SK-N-SH (cell line): ENCODE measurements at regions not wholly inside any gene's neighbourhood (a gene's known extent, or its start where the extent isn't known, plus 50 kb on each side); places are given as distances from the start of the nearest gene placed in this dataset.

Experiments
- ELF1 ChIP-seq: IDR thresholded peaks from 2 replicates; pipeline ENCODE4 v1.4.0; 2012
- EP300 ChIP-seq, 2 experiments: IDR thresholded peaks; 2 replicates each; pipeline versions ENCODE4 v1.4.0 to v1.6.1; 2012; ENCODE audit warnings: borderline replicate concordance in 1 of 2, low read depth in 1 of 2, low read length in 1 of 2
- FOXM1 ChIP-seq: IDR thresholded peaks from 2 replicates; pipeline ENCODE4 v1.4.0; 2012; ENCODE audit warnings: low read depth, mild to moderate bottlenecking
- GABPA ChIP-seq: IDR thresholded peaks from 2 replicates; pipeline ENCODE4 v1.4.0; 2012; ENCODE audit warnings: low read depth, mild to moderate bottlenecking
- MXI1 ChIP-seq: IDR thresholded peaks from 2 replicates; pipeline ENCODE4 v1.6.1; 2012; ENCODE audit warnings: mild to moderate bottlenecking, low read depth, low read length, improper control_type of control experiment
- RCOR1 ChIP-seq: fragments of 150-350 bp; IDR thresholded peaks from 2 replicates; pipeline ENCODE4 v1.6.1; 2017; ENCODE audit warnings: antibody characterized with exemption, low read length
- SIN3A ChIP-seq: IDR thresholded peaks from 2 replicates; pipeline ENCODE4 v1.6.1; 2012; ENCODE audit warnings: low read depth, mild to moderate bottlenecking, low read length, moderate library complexity, borderline replicate concordance
- TAF1 ChIP-seq: IDR thresholded peaks from 2 replicates; pipeline ENCODE4 v1.6.1; 2012; ENCODE audit warnings: low read depth, mild to moderate bottlenecking, low read length, moderate library complexity, borderline replicate concordance
- TF ChIP-seq, protein P1 (sequence below): fragments of 200-600 bp; sonication (generic); IDR thresholded peaks from 2 replicates; pipeline ENCODE4 v1.6.1; 2017; ENCODE audit warnings: antibody characterized with exemption, mild to moderate bottlenecking, moderate library complexity
- TF ChIP-seq, protein P2 (sequence below): IDR thresholded peaks from 2 replicates; pipeline ENCODE4; 2012
- TF ChIP-seq, protein P3 (sequence below): IDR thresholded peaks from 2 replicates; pipeline ENCODE4 v1.4.0; 2012; ENCODE audit warnings: low read depth
- TF ChIP-seq, protein P4 (sequence below): fragments of 150-350 bp; IDR thresholded peaks from 2 replicates; pipeline ENCODE4 v1.6.1; 2017; ENCODE audit warnings: antibody characterized with exemption, low read length, low read depth, borderline replicate concordance
- TF ChIP-seq, protein P5 (sequence below): fragments of 150-350 bp; IDR thresholded peaks from 2 replicates; pipeline ENCODE4 v1.6.1; 2016; ENCODE audit warnings: mild to moderate bottlenecking, low read depth, low read length

DNA sequence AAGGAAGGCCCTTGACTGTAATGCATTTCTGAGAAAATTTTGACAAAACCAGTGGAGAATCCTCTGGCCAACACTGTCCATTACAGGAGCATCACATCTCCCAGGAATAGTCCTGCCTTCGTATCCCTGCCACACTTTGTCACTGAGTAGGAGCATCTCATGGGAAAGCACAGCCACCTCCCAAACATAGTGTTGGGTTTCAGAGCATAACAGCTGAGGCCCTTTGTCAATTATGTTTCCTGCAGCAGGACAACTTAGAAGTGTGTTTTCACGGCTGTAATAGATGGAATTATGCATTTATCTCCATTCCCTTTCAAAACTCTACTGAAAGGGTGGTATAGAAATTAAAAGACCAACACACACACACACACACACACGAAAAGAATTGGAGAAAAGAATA is 91.1 kb upstream of the SMAD1 start:
- TF ChIP-seq MXI1 (no peak), ELF1 (no peak), SIN3A (no peak), EP300 (IDR thresholded peaks at IDR 0.05; ENCODE audit: borderline replicate concordance in 1 of 2, low read depth in 1 of 2, low read length in 1 of 2) (no peak), RCOR1 (no peak), GABPA (no peak), FOXM1 (no peak), TAF1 (no peak)
- TF ChIP-seq, protein P1, sequence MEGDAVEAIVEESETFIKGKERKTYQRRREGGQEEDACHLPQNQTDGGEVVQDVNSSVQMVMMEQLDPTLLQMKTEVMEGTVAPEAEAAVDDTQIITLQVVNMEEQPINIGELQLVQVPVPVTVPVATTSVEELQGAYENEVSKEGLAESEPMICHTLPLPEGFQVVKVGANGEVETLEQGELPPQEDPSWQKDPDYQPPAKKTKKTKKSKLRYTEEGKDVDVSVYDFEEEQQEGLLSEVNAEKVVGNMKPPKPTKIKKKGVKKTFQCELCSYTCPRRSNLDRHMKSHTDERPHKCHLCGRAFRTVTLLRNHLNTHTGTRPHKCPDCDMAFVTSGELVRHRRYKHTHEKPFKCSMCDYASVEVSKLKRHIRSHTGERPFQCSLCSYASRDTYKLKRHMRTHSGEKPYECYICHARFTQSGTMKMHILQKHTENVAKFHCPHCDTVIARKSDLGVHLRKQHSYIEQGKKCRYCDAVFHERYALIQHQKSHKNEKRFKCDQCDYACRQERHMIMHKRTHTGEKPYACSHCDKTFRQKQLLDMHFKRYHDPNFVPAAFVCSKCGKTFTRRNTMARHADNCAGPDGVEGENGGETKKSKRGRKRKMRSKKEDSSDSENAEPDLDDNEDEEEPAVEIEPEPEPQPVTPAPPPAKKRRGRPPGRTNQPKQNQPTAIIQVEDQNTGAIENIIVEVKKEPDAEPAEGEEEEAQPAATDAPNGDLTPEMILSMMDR, result no peak
- TF ChIP-seq, protein P2, sequence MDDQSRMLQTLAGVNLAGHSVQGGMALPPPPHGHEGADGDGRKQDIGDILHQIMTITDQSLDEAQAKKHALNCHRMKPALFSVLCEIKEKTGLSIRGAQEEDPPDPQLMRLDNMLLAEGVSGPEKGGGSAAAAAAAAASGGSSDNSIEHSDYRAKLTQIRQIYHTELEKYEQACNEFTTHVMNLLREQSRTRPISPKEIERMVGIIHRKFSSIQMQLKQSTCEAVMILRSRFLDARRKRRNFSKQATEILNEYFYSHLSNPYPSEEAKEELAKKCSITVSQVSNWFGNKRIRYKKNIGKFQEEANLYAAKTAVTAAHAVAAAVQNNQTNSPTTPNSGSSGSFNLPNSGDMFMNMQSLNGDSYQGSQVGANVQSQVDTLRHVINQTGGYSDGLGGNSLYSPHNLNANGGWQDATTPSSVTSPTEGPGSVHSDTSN, result no peak
- TF ChIP-seq, protein P3, sequence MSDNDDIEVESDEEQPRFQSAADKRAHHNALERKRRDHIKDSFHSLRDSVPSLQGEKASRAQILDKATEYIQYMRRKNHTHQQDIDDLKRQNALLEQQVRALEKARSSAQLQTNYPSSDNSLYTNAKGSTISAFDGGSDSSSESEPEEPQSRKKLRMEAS, result no peak
- TF ChIP-seq, protein P4, sequence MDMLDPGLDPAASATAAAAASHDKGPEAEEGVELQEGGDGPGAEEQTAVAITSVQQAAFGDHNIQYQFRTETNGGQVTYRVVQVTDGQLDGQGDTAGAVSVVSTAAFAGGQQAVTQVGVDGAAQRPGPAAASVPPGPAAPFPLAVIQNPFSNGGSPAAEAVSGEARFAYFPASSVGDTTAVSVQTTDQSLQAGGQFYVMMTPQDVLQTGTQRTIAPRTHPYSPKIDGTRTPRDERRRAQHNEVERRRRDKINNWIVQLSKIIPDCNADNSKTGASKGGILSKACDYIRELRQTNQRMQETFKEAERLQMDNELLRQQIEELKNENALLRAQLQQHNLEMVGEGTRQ, result no peak
- TF ChIP-seq, protein P5, sequence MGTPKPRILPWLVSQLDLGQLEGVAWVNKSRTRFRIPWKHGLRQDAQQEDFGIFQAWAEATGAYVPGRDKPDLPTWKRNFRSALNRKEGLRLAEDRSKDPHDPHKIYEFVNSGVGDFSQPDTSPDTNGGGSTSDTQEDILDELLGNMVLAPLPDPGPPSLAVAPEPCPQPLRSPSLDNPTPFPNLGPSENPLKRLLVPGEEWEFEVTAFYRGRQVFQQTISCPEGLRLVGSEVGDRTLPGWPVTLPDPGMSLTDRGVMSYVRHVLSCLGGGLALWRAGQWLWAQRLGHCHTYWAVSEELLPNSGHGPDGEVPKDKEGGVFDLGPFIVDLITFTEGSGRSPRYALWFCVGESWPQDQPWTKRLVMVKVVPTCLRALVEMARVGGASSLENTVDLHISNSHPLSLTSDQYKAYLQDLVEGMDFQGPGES, result no peak
